ENCODE measurements at regions not wholly inside any gene's neighbourhood (a gene's known extent, or its start where the extent isn't known, plus 50 kb on each side); places are given as distances from the start of the nearest gene placed in this dataset.

GRCh38 chr12:74620921-74621320 is 83.3 kb downstream of the ATXN7L3B start:
- no peak for DNase-seq (ENCODE audit: low read depth, low spot score)
- POLR2A ChIA-PET, result no interaction called here
- no peak overlapping the region for H3K27ac ChIP-seq (ENCODE audit: low read depth, low read length)
- H3K9me3 ChIP-seq (ENCODE audit: control insufficient read depth, insufficient read depth, low read length), result no peaks in the 10 kb centered on the region
- no peak for TF ChIP-seq CTCF (IDR thresholded peaks at IDR 0.05; ENCODE audit: low read depth, low read length)
- no peaks in the 10 kb centered on the region for H3K27me3 ChIP-seq (ENCODE audit: control insufficient read depth, insufficient read depth, low read length)
- no peak overlapping the region for H3K4me3 ChIP-seq (ENCODE audit: low read depth, low read length)
- CTCF ChIA-PET, result no interaction called here

- TF ChIP-seq CTCF (IDR thresholded peaks at IDR 0.05; ENCODE audit: low read depth, low read length), result no peak
- CTCF ChIA-PET, result no interaction called here
Observed at GRCh38 chr12:74624201-74624600, 86.6 kb downstream of the ATXN7L3B start.

GRCh38 chr12:74626397-74626796 is 88.8 kb downstream of the ATXN7L3B start:
- Histone ChIP-seq H3K27ac (ENCODE audit: low read depth, low read length) (no peak overlapping the region), H3K4me3 (ENCODE audit: low read depth, low read length) (no peak overlapping the region), H3K9me3 (ENCODE audit: control insufficient read depth, insufficient read depth, low read length) (no peaks in the 10 kb centered on the region), H3K27me3 (ENCODE audit: control insufficient read depth, insufficient read depth, low read length) (no peaks in the 10 kb centered on the region)
- DNase-seq (ENCODE audit: low read depth, low spot score), result no peak
- no peak for TF ChIP-seq CTCF (IDR thresholded peaks at IDR 0.05; ENCODE audit: low read depth, low read length)
- ChIA-PET CTCF (no interaction called here), POLR2A (no interaction called here)

More at GRCh38 chr12:74624201-74624600, 86.6 kb downstream of the ATXN7L3B start:
- Histone ChIP-seq H3K4me3 (ENCODE audit: low read depth, low read length) (no peak overlapping the region), H3K9me3 (ENCODE audit: control insufficient read depth, insufficient read depth, low read length) (no peaks in the 10 kb centered on the region), H3K27ac (ENCODE audit: low read depth, low read length) (no peak overlapping the region), H3K27me3 (ENCODE audit: control insufficient read depth, insufficient read depth, low read length) (no peaks in the 10 kb centered on the region)
- no peak for DNase-seq (ENCODE audit: low read depth, low spot score)
- POLR2A ChIA-PET, result no interaction called here

- Histone ChIP-seq H3K4me3 (ENCODE audit: low read depth, low read length) (no peak overlapping the region), H3K9me3 (ENCODE audit: control insufficient read depth, insufficient read depth, low read length) (no peaks in the 10 kb centered on the region), H3K27me3 (ENCODE audit: control insufficient read depth, insufficient read depth, low read length) (no peaks in the 10 kb centered on the region), H3K27ac (ENCODE audit: low read depth, low read length) (no peak overlapping the region)
- CTCF ChIA-PET, result interaction anchor here (0.7 kb wide), 1 partner anchor 20 kb away, joined by 3 read pairs; no protein-coding TSS in a partner anchor
- no peak for DNase-seq (ENCODE audit: low read depth, low spot score)
- POLR2A ChIA-PET, result no interaction called here
- no peak for TF ChIP-seq CTCF (IDR thresholded peaks at IDR 0.05; ENCODE audit: low read depth, low read length)
Observed at GRCh38 chr12:74641262-74641661, 103.6 kb downstream of the ATXN7L3B start.

- no peak for TF ChIP-seq CTCF (IDR thresholded peaks at IDR 0.05; ENCODE audit: low read depth, low read length)
- no peak overlapping the region for H3K27ac ChIP-seq (ENCODE audit: low read depth, low read length)
- CTCF ChIA-PET, result interaction anchor here (0.7 kb wide), 1 partner anchor 19 kb away, joined by 3 read pairs; no protein-coding TSS in a partner anchor
- no peaks in the 10 kb centered on the region for H3K27me3 ChIP-seq (ENCODE audit: control insufficient read depth, insufficient read depth, low read length)
- DNase-seq (ENCODE audit: low read depth, low spot score), result no peak
- no peak overlapping the region for H3K4me3 ChIP-seq (ENCODE audit: low read depth, low read length)
- no peaks in the 10 kb centered on the region for H3K9me3 ChIP-seq (ENCODE audit: control insufficient read depth, insufficient read depth, low read length)
- POLR2A ChIA-PET, result no interaction called here
Observed at GRCh38 chr12:74641694-74642093, 104.1 kb downstream of the ATXN7L3B start.
